Endothelial cell of umbilical vein (primary cell): ENCODE measurements at regions not wholly inside any gene's neighbourhood (a gene's known extent, or its start where the extent isn't known, plus 50 kb on each side); places are given as distances from the start of the nearest gene placed in this dataset.

Source experiments
- BruUV-seq: library from RNA; stranded (reverse); fragments of 400-500 nt; replicated peaks from 2 replicates; lab custom pipeline; 2021; lab: Mats Ljungman, UMichigan
- CTCF ChIA-PET: fragments of 300-600, 350-600 bp; sonication (Branson Sonifier 250); formaldehyde crosslinking; loops from one replicate; lab custom pipeline; 2021; ENCODE audit warnings: antibody characterized with exemption, inconsistent platforms; lab: Charles Lee
- POLR2A ChIA-PET: fragments of 300-600, 350-600 bp; sonication (Branson Sonifier 250); formaldehyde crosslinking; loops from one replicate; lab custom pipeline; 2021; ENCODE audit warnings: antibody characterized with exemption, inconsistent platforms; lab: Charles Lee
- DNase-seq: peaks from one replicate; pipeline ENCODE4 v3.0.0-alpha.2; 2011; ENCODE audit warnings: low read depth, low spot score
- FAIRE-seq: peaks from 2 replicates; lab custom pipeline; 2011; peaks lifted over from hg19 to GRCh38; lab: Jason Lieb, UNC
- H2AFZ ChIP-seq: 2 replicates; pipeline ENCODE4 v1.6.0; 2012; ENCODE audit warnings: low read depth, low read length, control low read depth, inconsistent platforms
- H3K27ac ChIP-seq: 2 replicates; pipeline ENCODE4 v1.5.1; 2011; ENCODE audit warnings: low read depth, mild to moderate bottlenecking, control low read depth, low read length, moderate library complexity; ENCODE audit not compliant: insufficient read depth
- H3K27me3 ChIP-seq, 2 experiments: 2 replicates each; pipeline versions ENCODE4 v1.6.0 to v1.6.1; 2011; ENCODE audit warnings: low read length in 2 of 2, mixed read lengths in 1 of 2; ENCODE audit not compliant: control insufficient read depth in 2 of 2, insufficient read depth in 2 of 2
- H3K36me3 ChIP-seq, 2 experiments: 2 replicates in 1 of 2; 3 replicates in 1 of 2; pipeline ENCODE4 v1.5.1; 2011; ENCODE audit warnings: low read length in 2 of 2, mild to moderate bottlenecking in 1 of 2, moderate library complexity in 1 of 2; ENCODE audit not compliant: control insufficient read depth in 2 of 2, insufficient read depth in 2 of 2; ENCODE audit errors: extremely low read depth in 1 of 2
- H3K4me1 ChIP-seq: 3 replicates; pipeline ENCODE4 v1.5.1; 2011; ENCODE audit warnings: mild to moderate bottlenecking, low read length; ENCODE audit not compliant: control insufficient read depth, insufficient read depth; ENCODE audit errors: extremely low read depth
- H3K4me2 ChIP-seq: 2 replicates; pipeline ENCODE4 v1.6.1; 2011; ENCODE audit warnings: low read length, control low read depth, mixed read lengths; ENCODE audit not compliant: insufficient read depth
- H3K4me3 ChIP-seq, 3 experiments: fragments of 200-600 bp in 1 of 3; sonication (generic), shearing (Covaris generic) in 1 of 3; replicated peaks in 1 of 3; 2 replicates each; pipeline ENCODE4 v1.5.1; 2011 to 2016; ENCODE audit warnings: control low read depth in 3 of 3, low read length in 3 of 3, mild to moderate bottlenecking in 2 of 3, inconsistent platforms in 1 of 3, low read depth in 1 of 3, moderate library complexity in 1 of 3; ENCODE audit not compliant: insufficient read depth in 1 of 3
- H3K79me2 ChIP-seq: 2 replicates; pipeline ENCODE4 v1.6.0; 2012; ENCODE audit warnings: low read length, inconsistent platforms; ENCODE audit not compliant: control insufficient read depth, insufficient read depth
- H3K9ac ChIP-seq: replicated peaks from 2 replicates; pipeline ENCODE3; 2011; ENCODE audit warnings: low read length, control low read depth; ENCODE audit not compliant: insufficient read depth; ENCODE audit errors: extremely low read depth
- H3K9me1 ChIP-seq: replicated peaks from 3 replicates; pipeline ENCODE4 v1.6.0; 2011; ENCODE audit warnings: mild to moderate bottlenecking, low read length; ENCODE audit not compliant: control insufficient read depth, insufficient read depth; ENCODE audit errors: extremely low read depth
- H3K9me3 ChIP-seq: replicated peaks from 2 replicates; pipeline ENCODE4 v1.5.1; 2012; ENCODE audit warnings: low read length, inconsistent platforms; ENCODE audit not compliant: control insufficient read depth, insufficient read depth
- H4K20me1 ChIP-seq: replicated peaks from 2 replicates; pipeline ENCODE3; 2011; ENCODE audit warnings: mild to moderate bottlenecking, low read length; ENCODE audit not compliant: control insufficient read depth, insufficient read depth; ENCODE audit errors: extremely low read depth
- EZH2 ChIP-seq: IDR thresholded peaks from 2 replicates; pipeline ENCODE4 v1.6.1; 2012; ENCODE audit warnings: borderline replicate concordance, low read depth, mild to moderate bottlenecking, moderate library complexity, low read length, inconsistent platforms; ENCODE audit not compliant: severe bottlenecking
- FOS ChIP-seq: IDR thresholded peaks from 2 replicates; pipeline ENCODE4 v1.6.1; 2011; ENCODE audit warnings: mild to moderate bottlenecking, low read length, moderate library complexity, borderline replicate concordance; ENCODE audit not compliant: insufficient read depth
- GATA2 ChIP-seq: IDR thresholded peaks from 2 replicates; pipeline ENCODE4 v1.7.0; 2011; ENCODE audit warnings: low read depth, mild to moderate bottlenecking, moderate library complexity, mixed read lengths, low read length; ENCODE audit not compliant: insufficient read length, insufficient read depth
- JUN ChIP-seq: IDR thresholded peaks from 2 replicates; pipeline ENCODE4 v1.6.1; 2011; ENCODE audit warnings: borderline replicate concordance, low read depth; ENCODE audit not compliant: insufficient read length, insufficient read depth
- MYC ChIP-seq: IDR thresholded peaks from one replicate; pipeline ENCODE4 v1.6.1; 2011; ENCODE audit warnings: mild to moderate bottlenecking, low read depth, low read length
- POLR2A ChIP-seq: IDR thresholded peaks from 2 replicates; pipeline ENCODE4 v1.6.1; 2012; ENCODE audit warnings: low read depth, mild to moderate bottlenecking, control low read depth, low read length
- POLR2AphosphoS5 ChIP-seq: IDR thresholded peaks from 2 replicates; pipeline ENCODE4 v1.6.1; 2012; ENCODE audit warnings: low read depth, mild to moderate bottlenecking, control low read depth, low read length, moderate library complexity; ENCODE audit not compliant: insufficient read depth
- dilution Hi-C: fragments of 300-500 bp; cut with MboI; formaldehyde crosslinking; loops from one replicate; pipeline ENCODE4 v1.15.0; 2019; ENCODE audit warnings: low sequenced_read_pairs; ENCODE audit not compliant: extremely low pct_ligation_motif_present
- intact Hi-C: fragments of 100-400 bp; cut with micrococcal nuclease; formaldehyde crosslinking; loops from one replicate; pipeline ENCODE4 v1.10.0; 2022
- TF ChIP-seq, protein P1 (sequence below): IDR thresholded peaks from 2 replicates; pipeline ENCODE4 v1.6.1; 2011; ENCODE audit not compliant: insufficient read depth, insufficient read length
- TF ChIP-seq, protein P2 (sequence below), 2 donors: IDR thresholded peaks; 1 replicate in 1 of 2; 2 replicates in 1 of 2; pipeline ENCODE4 v1.5.1; 2011; ENCODE audit warnings: low read length in 2 of 2, mild to moderate bottlenecking in 2 of 2, moderate library complexity in 2 of 2, control low read depth in 1 of 2, inconsistent platforms in 1 of 2, low read depth in 1 of 2; ENCODE audit not compliant: insufficient read depth in 1 of 2; ENCODE audit errors: extremely low read depth in 1 of 2

DNA sequence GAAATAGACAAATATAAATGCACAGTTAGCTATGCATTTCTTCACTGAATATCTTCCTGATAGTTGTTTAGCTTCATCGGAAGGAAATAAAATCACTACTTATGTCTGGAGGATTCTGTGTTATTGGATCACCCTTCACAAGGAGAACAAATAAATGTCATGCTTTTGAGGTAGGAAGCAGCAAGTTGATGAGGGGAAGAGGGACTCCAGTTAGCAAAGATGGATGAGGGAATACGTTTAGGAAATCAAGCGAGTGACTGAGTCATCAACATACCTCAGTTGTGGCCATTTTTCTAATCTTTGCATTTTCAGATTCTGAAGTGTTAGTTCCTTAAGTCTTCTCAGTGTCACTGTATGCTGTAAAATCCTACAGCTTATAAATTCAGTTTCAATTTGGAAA is 456.2 kb downstream of the EPHA4 start:
- Histone ChIP-seq H4K20me1 (no peaks in the 10 kb centered on the region), H3K9me1 (no peaks in the 10 kb centered on the region), H3K4me3 (no peak overlapping the region), H3K4me1 (no peaks in the 10 kb centered on the region), H3K27me3 (peaks cover 0 to 2% of the 10 kb centered on the region in 2 experiments), H3K79me2 (no peaks in the 10 kb centered on the region), H3K9ac (no peak overlapping the region), H3K36me3 (no peaks in the 10 kb centered on the region), H3K9me3 (no peaks in the 10 kb centered on the region), H3K4me2 (no peak overlapping the region), H2AFZ (no peak overlapping the region), H3K27ac (no peak overlapping the region)
- no TSS peak for BruUV-seq
- FAIRE-seq (no peak), DNase-seq (no peak)
- intact Hi-C loops, result no loop called here
- no peak for TF ChIP-seq POLR2AphosphoS5
- POLR2A ChIA-PET, result interaction anchor here (1.2 kb wide), 1 partner anchor 30 kb away, joined by 7 read pairs; no protein-coding TSS in a partner anchor
- dilution Hi-C loops, result no loop called here
- CTCF ChIA-PET, result no interaction called here

DNA sequence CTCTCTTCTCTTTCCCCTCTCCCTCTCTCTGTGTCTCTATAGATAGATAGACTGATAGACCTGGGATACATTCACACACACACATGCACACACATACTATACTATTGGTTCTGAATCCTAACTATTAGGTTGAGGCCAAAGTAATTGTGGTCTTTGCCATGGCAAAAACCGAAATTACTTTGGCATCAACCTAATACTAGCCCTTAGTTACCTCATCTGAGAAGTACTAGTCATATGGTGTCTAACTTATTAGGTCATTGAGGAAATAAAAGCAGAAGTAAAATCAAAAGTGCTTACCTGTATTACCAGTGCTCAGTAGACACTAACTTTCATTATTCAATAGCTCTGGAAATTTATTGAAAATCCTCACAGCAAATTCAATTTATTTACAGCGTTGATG is 451.5 kb downstream of the EPHA4 start:
- no peaks in the 10 kb centered on the region for H3K79me2 ChIP-seq
- H3K27me3 ChIP-seq, result peaks cover 0 to 2% of the 10 kb centered on the region in 2 experiments
- no peak for TF ChIP-seq POLR2A
- TF ChIP-seq, protein P1, sequence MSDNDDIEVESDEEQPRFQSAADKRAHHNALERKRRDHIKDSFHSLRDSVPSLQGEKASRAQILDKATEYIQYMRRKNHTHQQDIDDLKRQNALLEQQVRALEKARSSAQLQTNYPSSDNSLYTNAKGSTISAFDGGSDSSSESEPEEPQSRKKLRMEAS, result no peak
- TF ChIP-seq GATA2, result no peak
- no peak for TF ChIP-seq POLR2AphosphoS5
- no peak for TF ChIP-seq JUN
- TF ChIP-seq EZH2, result no peak
- TF ChIP-seq FOS, result no peak
- TF ChIP-seq MYC, result no peak
- TF ChIP-seq, protein P2, sequence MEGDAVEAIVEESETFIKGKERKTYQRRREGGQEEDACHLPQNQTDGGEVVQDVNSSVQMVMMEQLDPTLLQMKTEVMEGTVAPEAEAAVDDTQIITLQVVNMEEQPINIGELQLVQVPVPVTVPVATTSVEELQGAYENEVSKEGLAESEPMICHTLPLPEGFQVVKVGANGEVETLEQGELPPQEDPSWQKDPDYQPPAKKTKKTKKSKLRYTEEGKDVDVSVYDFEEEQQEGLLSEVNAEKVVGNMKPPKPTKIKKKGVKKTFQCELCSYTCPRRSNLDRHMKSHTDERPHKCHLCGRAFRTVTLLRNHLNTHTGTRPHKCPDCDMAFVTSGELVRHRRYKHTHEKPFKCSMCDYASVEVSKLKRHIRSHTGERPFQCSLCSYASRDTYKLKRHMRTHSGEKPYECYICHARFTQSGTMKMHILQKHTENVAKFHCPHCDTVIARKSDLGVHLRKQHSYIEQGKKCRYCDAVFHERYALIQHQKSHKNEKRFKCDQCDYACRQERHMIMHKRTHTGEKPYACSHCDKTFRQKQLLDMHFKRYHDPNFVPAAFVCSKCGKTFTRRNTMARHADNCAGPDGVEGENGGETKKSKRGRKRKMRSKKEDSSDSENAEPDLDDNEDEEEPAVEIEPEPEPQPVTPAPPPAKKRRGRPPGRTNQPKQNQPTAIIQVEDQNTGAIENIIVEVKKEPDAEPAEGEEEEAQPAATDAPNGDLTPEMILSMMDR (IDR thresholded peaks at IDR 0.05; ENCODE audit: extremely low read depth in 1 of 2, insufficient read depth in 1 of 2, low read depth in 1 of 2, low read length in 2 of 2), result no peak
- H3K9me3 ChIP-seq, result no peaks in the 10 kb centered on the region
- CTCF ChIA-PET, result no interaction called here
- no peaks in the 10 kb centered on the region for H3K4me1 ChIP-seq
- no peak overlapping the region for H3K27ac ChIP-seq
- FAIRE-seq, result no peak
- no peak overlapping the region for H3K4me2 ChIP-seq
- no peak overlapping the region for H2AFZ ChIP-seq
- no peak overlapping the region for H3K9ac ChIP-seq
- intact Hi-C loops, result no loop called here
- H3K9me1 ChIP-seq, result no peaks in the 10 kb centered on the region
- dilution Hi-C loops, result no loop called here
- DNase-seq, result no peak
- H4K20me1 ChIP-seq, result no peaks in the 10 kb centered on the region
- no TSS peak for BruUV-seq
- H3K4me3 ChIP-seq, result no peak overlapping the region
- H3K36me3 ChIP-seq, result no peaks in the 10 kb centered on the region
- POLR2A ChIA-PET, result no interaction called here
